ENCODE measurements at regions not wholly inside any gene's neighbourhood (a gene's known extent, or its start where the extent isn't known, plus 50 kb on each side); places are given as distances from the start of the nearest gene placed in this dataset.

DNA sequence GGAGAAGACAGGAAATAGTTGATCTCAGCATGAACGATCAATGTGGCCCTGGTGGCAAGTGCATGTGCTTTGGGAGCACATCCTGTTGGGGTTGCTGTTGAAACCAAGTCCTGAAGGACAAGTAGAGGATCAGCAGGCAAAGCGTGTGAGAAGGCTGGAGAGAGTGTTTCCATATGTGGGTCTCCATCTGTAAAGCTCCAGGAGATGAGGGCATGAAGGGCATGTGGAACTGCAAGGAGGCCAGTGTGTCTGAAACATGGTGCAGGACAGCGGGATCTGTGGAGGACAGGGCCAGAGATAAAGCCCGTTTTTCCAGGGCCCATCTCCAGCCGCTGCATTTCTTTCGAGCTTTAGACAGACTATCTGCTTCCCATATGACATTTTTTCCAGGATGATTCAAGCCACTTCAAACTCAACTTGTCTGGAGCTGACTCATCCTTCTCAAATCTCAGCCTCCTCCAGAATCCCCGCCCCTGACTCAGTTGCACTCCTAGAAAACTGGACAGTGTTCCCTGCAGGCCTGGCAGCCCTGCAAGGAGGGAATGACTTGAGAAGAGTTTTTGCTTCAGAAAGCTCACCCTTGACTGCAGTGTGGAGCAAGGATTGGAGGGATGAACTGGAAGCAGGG is 226.1 kb downstream of the VAPA start:
- no peaks in the 10 kb centered on the region for H3K27me3 ChIP-seq (ENCODE audit: control insufficient read depth, insufficient read depth, low read length)
- H3K18ac ChIP-seq (ENCODE audit: low read depth, low read length) = peak overlapping the region; percentile 88
- peak overlapping the region; percentile 90 for H2BK5ac ChIP-seq (ENCODE audit: low read depth, low read length, poor library complexity, severe bottlenecking)
- peak overlapping the region; percentile 87 for H2AK5ac ChIP-seq (ENCODE audit: low read depth, low read length)
- no TSS peak for BruUV-seq (replicated peaks)
- H3K4me2 ChIP-seq (ENCODE audit: low read depth, low read length) = peak overlapping the region; percentile 9
- H2BK120ac ChIP-seq (ENCODE audit: low read depth, low read length) = peak overlapping the region; percentile 92
- H4K20me1 ChIP-seq (ENCODE audit: insufficient read depth, low read length) = no peaks in the 10 kb centered on the region
- H3K4me1 ChIP-seq (ENCODE audit: control insufficient read depth, insufficient read depth, low read length) = peaks cover 32% of the 10 kb centered on the region
- dilution Hi-C loops (cut with HindIII; ENCODE audit: low sequenced_read_pairs, unreplicated experiment) = no loop called here
- H2BK15ac ChIP-seq (ENCODE audit: low read depth, low read length) = peak overlapping the region; percentile 73; the same call in 2 of the 3 replicates
- peak overlapping the region; percentile 85 for H2BK20ac ChIP-seq (ENCODE audit: low read depth, low read length)
- H2AK9ac ChIP-seq (replicated peaks; ENCODE audit: low read depth, low read length, poor library complexity) = peak overlapping the region; percentile 82
- H2AFZ ChIP-seq (replicated peaks; ENCODE audit: low read length, poor library complexity) = peak overlapping the region; percentile 71
- in situ Hi-C loops (cut with MboI; ENCODE audit: low sequenced_read_pairs) = no loop called here
- H3K23ac ChIP-seq (ENCODE audit: low read depth, low read length) = peak overlapping the region; percentile 46
- peak overlapping the region; percentile 27 for H3K9ac ChIP-seq (ENCODE audit: low read depth, low read length)
- H3K9me1 ChIP-seq (ENCODE audit: insufficient read depth, low read length) = peaks cover 29% of the 10 kb centered on the region
- peak; percentile 57 for ATAC-seq (ENCODE audit: low read depth)
- TF ChIP-seq MAFK (IDR thresholded peaks at IDR 0.05; ENCODE audit: low read depth, low read length) (no peak), FOS (IDR thresholded peaks at IDR 0.05; ENCODE audit: low read depth, low read length) (peak; percentile 60; the same call in 1 of the 2 replicates), MXI1 (IDR thresholded peaks at IDR 0.05; ENCODE audit: borderline replicate concordance, low read depth, low read length) (no peak), CHD1 (IDR thresholded peaks at IDR 0.05; ENCODE audit: low read depth, low read length) (no peak), RCOR1 (IDR thresholded peaks at IDR 0.05; ENCODE audit: insufficient replicate concordance, low read length) (no peak), NFE2L2 (IDR thresholded peaks at IDR 0.05; ENCODE audit: low read depth, low read length) (no peak), BHLHE40 (IDR thresholded peaks at IDR 0.05; ENCODE audit: low read depth, low read length) (no peak), POLR2A (IDR thresholded peaks at IDR 0.05; ENCODE audit: low read depth, low read length) (no peak), SMC3 (IDR thresholded peaks at IDR 0.05; ENCODE audit: low read depth, low read length) (no peak), MAZ (IDR thresholded peaks at IDR 0.05; ENCODE audit: borderline replicate concordance, low read depth, low read length) (0 out of 2 replicates have a peak, but pooled peaks have one; percentile 7), RAD21 (IDR thresholded peaks at IDR 0.05; ENCODE audit: low read length) (no peak)
- TF ChIP-seq, protein P1, sequence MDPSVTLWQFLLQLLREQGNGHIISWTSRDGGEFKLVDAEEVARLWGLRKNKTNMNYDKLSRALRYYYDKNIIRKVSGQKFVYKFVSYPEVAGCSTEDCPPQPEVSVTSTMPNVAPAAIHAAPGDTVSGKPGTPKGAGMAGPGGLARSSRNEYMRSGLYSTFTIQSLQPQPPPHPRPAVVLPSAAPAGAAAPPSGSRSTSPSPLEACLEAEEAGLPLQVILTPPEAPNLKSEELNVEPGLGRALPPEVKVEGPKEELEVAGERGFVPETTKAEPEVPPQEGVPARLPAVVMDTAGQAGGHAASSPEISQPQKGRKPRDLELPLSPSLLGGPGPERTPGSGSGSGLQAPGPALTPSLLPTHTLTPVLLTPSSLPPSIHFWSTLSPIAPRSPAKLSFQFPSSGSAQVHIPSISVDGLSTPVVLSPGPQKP (IDR thresholded peaks at IDR 0.05; ENCODE audit: borderline replicate concordance, low read depth, low read length) = no peak
- TF ChIP-seq, protein P2, sequence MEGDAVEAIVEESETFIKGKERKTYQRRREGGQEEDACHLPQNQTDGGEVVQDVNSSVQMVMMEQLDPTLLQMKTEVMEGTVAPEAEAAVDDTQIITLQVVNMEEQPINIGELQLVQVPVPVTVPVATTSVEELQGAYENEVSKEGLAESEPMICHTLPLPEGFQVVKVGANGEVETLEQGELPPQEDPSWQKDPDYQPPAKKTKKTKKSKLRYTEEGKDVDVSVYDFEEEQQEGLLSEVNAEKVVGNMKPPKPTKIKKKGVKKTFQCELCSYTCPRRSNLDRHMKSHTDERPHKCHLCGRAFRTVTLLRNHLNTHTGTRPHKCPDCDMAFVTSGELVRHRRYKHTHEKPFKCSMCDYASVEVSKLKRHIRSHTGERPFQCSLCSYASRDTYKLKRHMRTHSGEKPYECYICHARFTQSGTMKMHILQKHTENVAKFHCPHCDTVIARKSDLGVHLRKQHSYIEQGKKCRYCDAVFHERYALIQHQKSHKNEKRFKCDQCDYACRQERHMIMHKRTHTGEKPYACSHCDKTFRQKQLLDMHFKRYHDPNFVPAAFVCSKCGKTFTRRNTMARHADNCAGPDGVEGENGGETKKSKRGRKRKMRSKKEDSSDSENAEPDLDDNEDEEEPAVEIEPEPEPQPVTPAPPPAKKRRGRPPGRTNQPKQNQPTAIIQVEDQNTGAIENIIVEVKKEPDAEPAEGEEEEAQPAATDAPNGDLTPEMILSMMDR (conservative IDR thresholded peaks at IDR 0.05; ENCODE audit: low read depth, low read length) = no peak
- TF ChIP-seq, protein P3, sequence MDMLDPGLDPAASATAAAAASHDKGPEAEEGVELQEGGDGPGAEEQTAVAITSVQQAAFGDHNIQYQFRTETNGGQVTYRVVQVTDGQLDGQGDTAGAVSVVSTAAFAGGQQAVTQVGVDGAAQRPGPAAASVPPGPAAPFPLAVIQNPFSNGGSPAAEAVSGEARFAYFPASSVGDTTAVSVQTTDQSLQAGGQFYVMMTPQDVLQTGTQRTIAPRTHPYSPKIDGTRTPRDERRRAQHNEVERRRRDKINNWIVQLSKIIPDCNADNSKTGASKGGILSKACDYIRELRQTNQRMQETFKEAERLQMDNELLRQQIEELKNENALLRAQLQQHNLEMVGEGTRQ (IDR thresholded peaks at IDR 0.05; ENCODE audit: low read depth, low read length) = no peak
- peak overlapping the region; percentile 71 for H3K14ac ChIP-seq (replicated peaks; ENCODE audit: low read depth, low read length)
- H4K8ac ChIP-seq (ENCODE audit: low read depth in 2 of 2, low read length in 2 of 2) = peak overlapping the region; percentile 58 to 79; a peak in 3 of 4 replicates
- H3K27ac ChIP-seq (ENCODE audit: insufficient read depth, low read length) = peak overlapping the region; percentile 89
- H3K56ac ChIP-seq (ENCODE audit: extremely low read depth, insufficient read depth, low read length) = peak overlapping the region; percentile 70; the same call in 1 of the 2 replicates
- peak overlapping the region; percentile 82 for H3K4ac ChIP-seq (ENCODE audit: low read depth, low read length)
- ChIA-PET CTCF (interaction anchor here (1.1 kb wide), 1 partner anchor 14 kb away, joined by 3 read pairs; no protein-coding TSS in a partner anchor), POLR2A (ENCODE audit: unreplicated experiment) (interaction anchor here (0.6 kb wide), 1 partner anchor 90 kb away, joined by 6 read pairs; no protein-coding TSS in a partner anchor)
- H3K79me1 ChIP-seq (ENCODE audit: low read depth in 1 of 2, low read length in 2 of 2) = no peaks in the 10 kb centered on the region
- H4K5ac ChIP-seq (ENCODE audit: low read depth, low read length) = peak overlapping the region; percentile 63
- H4K91ac ChIP-seq (ENCODE audit: insufficient read depth, low read depth, low read length) = peak overlapping the region; percentile 87
- no peaks in the 10 kb centered on the region for H3K36me3 ChIP-seq (ENCODE audit: control insufficient read depth, insufficient read depth, low read length)
- no peaks in the 10 kb centered on the region for H3K9me3 ChIP-seq (ENCODE audit: control insufficient read depth, insufficient read depth, low read length)
- WGBS, 2 experiments (ENCODE audit: extremely low coverage in 2 of 2, insufficient read length in 1 of 2) = 63% methylated on average over 5 of the region's 7 CpGs; no CpG with 5 or more reads in 1 of the 2 experiments
- no peak overlapping the region for H3K4me3 ChIP-seq (ENCODE audit: insufficient read depth, low read depth, low read length)
- peak; percentile 78 for DNase-seq
- intact Hi-C loops (cut with micrococcal nuclease) = loop anchor here (5.0 kb wide), 1 partner anchor 237 kb away; no protein-coding TSS in a partner anchor

All from IMR-90 (cell line).